SU-DHL-6 (cell line): ENCODE measurements at regions not wholly inside any gene's neighbourhood (a gene's known extent, or its start where the extent isn't known, plus 50 kb on each side); places are given as distances from the start of the nearest gene placed in this dataset.

Experiments used
- H2AFZ ChIP-seq: fragments of 200-600 bp; sonication (generic); 2 replicates; pipeline ENCODE4 v1.6.1; 2014; ENCODE audit warnings: low read depth, mild to moderate bottlenecking, moderate library complexity, mixed read lengths, antibody characterized with exemption, low read length; ENCODE audit not compliant: severe bottlenecking
- H3F3A ChIP-seq: fragments of 200-600 bp; shearing (Covaris generic); 2 replicates; pipeline ENCODE4 v1.6.0; 2016; ENCODE audit warnings: antibody characterized with exemption, mild to moderate bottlenecking; ENCODE audit not compliant: insufficient read depth
- H3K27ac ChIP-seq: fragments of 200-600 bp; sonication (generic); 2 replicates; pipeline ENCODE4 v1.5.1; 2016; ENCODE audit warnings: low read depth, mild to moderate bottlenecking, low read length, moderate library complexity, mixed read lengths
- H3K27me3 ChIP-seq: fragments of 200-600 bp; sonication (generic), shearing (Covaris generic); 2 replicates; pipeline ENCODE4 v1.6.0; 2014; ENCODE audit warnings: mild to moderate bottlenecking, low read length
- H3K36me3 ChIP-seq: fragments of 200-600 bp; sonication (generic); 2 replicates; pipeline ENCODE4 v1.6.1; 2014; ENCODE audit warnings: mild to moderate bottlenecking, low read length, mixed read lengths
- H3K4me2 ChIP-seq: fragments of 300-600, 200-600 bp; shearing (Covaris generic), sonication (generic); 2 replicates; pipeline ENCODE4 v1.6.0; 2014; ENCODE audit warnings: low read length, low read depth, mild to moderate bottlenecking; ENCODE audit not compliant: poor library complexity, severe bottlenecking
- H3K4me3 ChIP-seq: fragments of 200-600 bp; sonication (generic); 2 replicates; pipeline ENCODE4 v1.5.1; 2014; ENCODE audit warnings: antibody characterized with exemption, low read length, mild to moderate bottlenecking, mixed read lengths; ENCODE audit not compliant: insufficient read depth, poor library complexity, severe bottlenecking
- H3K79me2 ChIP-seq: fragments of 200-600 bp; sonication (generic); 2 replicates; pipeline ENCODE4 v1.6.1; 2014; ENCODE audit warnings: mild to moderate bottlenecking, low read length, moderate library complexity; ENCODE audit not compliant: insufficient read depth
- H3K9ac ChIP-seq: fragments of 200-600 bp; sonication (generic); 2 replicates; pipeline ENCODE4 v1.7.0; 2014; ENCODE audit warnings: mild to moderate bottlenecking, low read length
- H3K9me2 ChIP-seq: fragments of 200-600 bp; sonication (generic); replicated peaks from 2 replicates; pipeline ENCODE4 v1.6.1; 2014; ENCODE audit warnings: low read length; ENCODE audit not compliant: insufficient read depth
- H3K9me3 ChIP-seq: fragments of 200-600 bp; sonication (generic); 2 replicates; pipeline ENCODE4 v1.6.1; 2014; ENCODE audit warnings: low read length, mixed read lengths; ENCODE audit not compliant: insufficient read depth
- H4K20me1 ChIP-seq: fragments of 200-600 bp; sonication (generic); 2 replicates; pipeline ENCODE4 v1.6.1; 2014; ENCODE audit warnings: low read depth, mild to moderate bottlenecking, antibody characterized with exemption, low read length, moderate library complexity, mixed read lengths
- EZH2phosphoT487 ChIP-seq: fragments of 200-600 bp; sonication (generic), shearing (Covaris generic); conservative IDR thresholded peaks from 2 replicates; pipeline ENCODE4 v1.6.1; 2018; ENCODE audit warnings: mild to moderate bottlenecking, antibody characterized with exemption, low read length, moderate library complexity, mixed read lengths
- TF ChIP-seq, protein P1 (sequence below): fragments of 200-600 bp; sonication (generic); IDR thresholded peaks from one replicate; pipeline ENCODE4 v1.5.1; 2017; ENCODE audit warnings: antibody characterized with exemption, mild to moderate bottlenecking, low read length, moderate library complexity; ENCODE audit not compliant: insufficient read depth, poor library complexity, severe bottlenecking

DNA sequence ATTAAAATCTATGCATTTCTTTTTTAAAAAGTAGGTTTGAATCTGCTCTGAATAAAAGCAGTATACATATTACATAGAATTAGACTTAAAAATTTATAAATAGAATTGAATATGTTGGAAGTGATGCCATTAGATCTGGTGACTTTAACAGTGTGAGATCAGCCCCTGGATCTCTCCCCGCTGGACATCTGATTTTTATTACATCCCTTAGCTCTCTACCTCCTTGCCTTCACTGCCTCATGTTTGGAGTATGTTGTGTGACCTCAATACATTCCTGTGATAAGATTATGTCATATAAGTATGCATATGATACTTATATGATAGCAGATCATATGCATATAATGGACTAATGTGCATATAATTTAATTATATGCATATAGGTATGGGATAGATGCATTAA is 643.4 kb upstream of the NR2F2 start:
- no peak overlapping the region for H3K27ac ChIP-seq
- H3K27me3 ChIP-seq = no peaks in the 10 kb centered on the region
- TF ChIP-seq, protein P1, sequence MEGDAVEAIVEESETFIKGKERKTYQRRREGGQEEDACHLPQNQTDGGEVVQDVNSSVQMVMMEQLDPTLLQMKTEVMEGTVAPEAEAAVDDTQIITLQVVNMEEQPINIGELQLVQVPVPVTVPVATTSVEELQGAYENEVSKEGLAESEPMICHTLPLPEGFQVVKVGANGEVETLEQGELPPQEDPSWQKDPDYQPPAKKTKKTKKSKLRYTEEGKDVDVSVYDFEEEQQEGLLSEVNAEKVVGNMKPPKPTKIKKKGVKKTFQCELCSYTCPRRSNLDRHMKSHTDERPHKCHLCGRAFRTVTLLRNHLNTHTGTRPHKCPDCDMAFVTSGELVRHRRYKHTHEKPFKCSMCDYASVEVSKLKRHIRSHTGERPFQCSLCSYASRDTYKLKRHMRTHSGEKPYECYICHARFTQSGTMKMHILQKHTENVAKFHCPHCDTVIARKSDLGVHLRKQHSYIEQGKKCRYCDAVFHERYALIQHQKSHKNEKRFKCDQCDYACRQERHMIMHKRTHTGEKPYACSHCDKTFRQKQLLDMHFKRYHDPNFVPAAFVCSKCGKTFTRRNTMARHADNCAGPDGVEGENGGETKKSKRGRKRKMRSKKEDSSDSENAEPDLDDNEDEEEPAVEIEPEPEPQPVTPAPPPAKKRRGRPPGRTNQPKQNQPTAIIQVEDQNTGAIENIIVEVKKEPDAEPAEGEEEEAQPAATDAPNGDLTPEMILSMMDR = no peak
- no peak for TF ChIP-seq EZH2phosphoT487
- no peaks in the 10 kb centered on the region for H3K79me2 ChIP-seq
- H3K4me2 ChIP-seq = no peak overlapping the region
- H2AFZ ChIP-seq = no peak overlapping the region
- no peaks in the 10 kb centered on the region for H3K9me3 ChIP-seq
- H3K4me3 ChIP-seq = no peak overlapping the region
- H4K20me1 ChIP-seq = no peaks in the 10 kb centered on the region
- no peaks in the 10 kb centered on the region for H3F3A ChIP-seq
- H3K9me2 ChIP-seq = no peaks in the 10 kb centered on the region
- H3K36me3 ChIP-seq = no peaks in the 10 kb centered on the region
- no peak overlapping the region for H3K9ac ChIP-seq

DNA sequence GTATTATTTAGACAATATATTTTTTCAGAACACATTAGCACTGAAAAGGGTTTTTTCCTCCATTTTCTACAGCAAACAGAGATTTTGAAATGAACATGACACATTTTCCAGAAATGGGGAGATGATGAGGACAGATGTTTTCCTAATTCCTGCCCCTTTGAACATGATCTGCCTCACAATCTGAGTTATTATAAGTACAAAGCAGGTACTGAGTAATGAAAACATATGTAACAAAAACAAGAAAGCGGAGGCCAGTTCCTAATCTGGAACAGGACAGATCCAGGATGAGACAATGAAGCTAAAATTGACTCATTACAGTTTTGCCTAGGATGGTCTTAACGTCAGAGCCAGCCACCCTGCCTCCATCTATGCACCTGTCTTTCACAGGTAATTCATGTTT is 642.8 kb upstream of the NR2F2 start:
- no peak overlapping the region for H3K4me3 ChIP-seq
- H3K79me2 ChIP-seq = no peaks in the 10 kb centered on the region
- no peaks in the 10 kb centered on the region for H3K36me3 ChIP-seq
- H4K20me1 ChIP-seq = no peaks in the 10 kb centered on the region
- no peak overlapping the region for H3K27ac ChIP-seq
- H2AFZ ChIP-seq = no peak overlapping the region
- H3K9me3 ChIP-seq = no peaks in the 10 kb centered on the region
- H3K9me2 ChIP-seq = no peaks in the 10 kb centered on the region
- H3K9ac ChIP-seq = no peak overlapping the region
- H3K4me2 ChIP-seq = no peak overlapping the region
- H3K27me3 ChIP-seq = no peaks in the 10 kb centered on the region
- H3F3A ChIP-seq = no peaks in the 10 kb centered on the region
- TF ChIP-seq, protein P1 = no peak
- no peak for TF ChIP-seq EZH2phosphoT487

DNA sequence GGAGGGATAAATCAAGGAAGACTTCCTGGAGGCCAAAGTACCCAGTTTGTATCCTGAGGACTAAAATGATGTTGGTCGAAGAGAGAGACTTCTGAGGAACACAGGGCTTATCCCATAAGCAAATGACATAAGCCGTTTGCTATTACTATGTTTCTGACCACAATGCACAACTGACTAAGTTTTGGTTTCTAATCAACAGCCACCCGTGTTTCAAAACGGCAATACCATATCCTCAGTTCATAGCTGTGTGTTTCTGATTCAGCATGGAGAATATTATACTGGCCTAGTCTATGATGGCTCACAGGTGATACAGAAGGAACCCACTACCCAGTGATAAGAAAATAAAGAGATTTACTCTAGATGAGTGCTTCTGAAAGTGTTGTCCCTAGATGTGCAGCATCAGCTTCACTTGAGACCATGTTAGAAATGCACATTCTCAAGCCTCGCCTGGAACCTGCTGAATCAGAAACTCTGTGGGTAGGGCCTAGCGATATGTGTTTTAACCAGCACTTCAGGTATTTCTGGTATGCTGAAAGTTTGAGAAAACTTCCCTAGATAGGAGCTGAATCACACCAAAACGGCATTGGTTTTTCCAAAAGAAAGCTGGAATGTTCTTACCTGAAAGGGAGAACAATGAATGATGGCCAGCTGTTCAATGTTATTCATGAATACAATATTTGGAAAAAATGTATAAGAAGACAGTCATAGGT is 639.7 kb upstream of the NR2F2 start:
- H2AFZ ChIP-seq = no peak overlapping the region
- no peak overlapping the region for H3K4me2 ChIP-seq
- H3K9ac ChIP-seq = no peak overlapping the region

More for the DNA sequence above, 639.7 kb upstream of the NR2F2 start:
- no peaks in the 10 kb centered on the region for H4K20me1 ChIP-seq
- no peaks in the 10 kb centered on the region for H3K36me3 ChIP-seq
- no peak overlapping the region for H3K4me3 ChIP-seq
- H3K27me3 ChIP-seq = no peaks in the 10 kb centered on the region
- H3K79me2 ChIP-seq = no peaks in the 10 kb centered on the region
- no peak overlapping the region for H3K27ac ChIP-seq
- H3F3A ChIP-seq = no peaks in the 10 kb centered on the region
- TF ChIP-seq EZH2phosphoT487 = no peak
- TF ChIP-seq, protein P1 = no peak
- no peaks in the 10 kb centered on the region for H3K9me2 ChIP-seq
- H3K9me3 ChIP-seq = 0 out of 2 replicates have a peak, but pooled peaks cover 3% of the 10 kb centered on the region
